GM23338 (cell line): ENCODE measurements at regions not wholly inside any gene's neighbourhood (a gene's known extent, or its start where the extent isn't known, plus 50 kb on each side); places are given as distances from the start of the nearest gene placed in this dataset.

Source experiments
- CREB1 ChIP-seq: fragments of 250-450 bp; sonication (Bioruptor Pico); IDR thresholded peaks from 2 replicates; pipeline ENCODE4 v1.5.0; 2020; ENCODE audit warnings: low read depth, mild to moderate bottlenecking, moderate library complexity
- CTCF ChIP-seq, 2 experiments: fragments of 200-600 bp in 1 of 2; sonication (generic) in 1 of 2; conservative IDR thresholded peaks; 2 replicates each; pipeline versions ENCODE4 v1.5.1 to v1.6.1; 2016 to 2017; ENCODE audit warnings: antibody characterized with exemption in 2 of 2, low read depth in 2 of 2, mild to moderate bottlenecking in 2 of 2, moderate library complexity in 1 of 2
- ETS1 ChIP-seq: IDR thresholded peaks from 2 replicates; pipeline ENCODE4 v1.6.1; 2016; ENCODE audit warnings: antibody characterized with exemption
- EZH2 ChIP-seq: fragments of 200-600 bp; sonication (generic); IDR thresholded peaks from one replicate; pipeline ENCODE4 v1.8.0; 2017; ENCODE audit warnings: antibody characterized with exemption, mild to moderate bottlenecking, low read depth; ENCODE audit not compliant: unreplicated experiment
- EZH2phosphoT487 ChIP-seq: fragments of 200-600 bp; sonication (generic); IDR thresholded peaks from one replicate; pipeline ENCODE4 v1.8.1; 2018; ENCODE audit warnings: antibody characterized with exemption; ENCODE audit not compliant: unreplicated experiment
- JUNB ChIP-seq: IDR thresholded peaks from one replicate; pipeline ENCODE4 v1.6.1; 2016; ENCODE audit warnings: antibody characterized with exemption; ENCODE audit not compliant: unreplicated experiment
- NANOG ChIP-seq: IDR thresholded peaks from 2 replicates; pipeline ENCODE4 v1.6.1; 2016; ENCODE audit warnings: antibody characterized with exemption, borderline replicate concordance
- POLR2AphosphoS5 ChIP-seq: IDR thresholded peaks from 2 replicates; pipeline ENCODE4 v1.6.1; 2016; ENCODE audit warnings: antibody characterized with exemption, low read depth
- REST ChIP-seq: IDR thresholded peaks from one replicate; pipeline ENCODE4 v1.6.1; 2018; ENCODE audit warnings: antibody characterized with exemption; ENCODE audit not compliant: unreplicated experiment
- STAT1 ChIP-seq: IDR thresholded peaks from one replicate; pipeline ENCODE4 v1.6.1; 2016; ENCODE audit warnings: antibody characterized with exemption; ENCODE audit not compliant: unreplicated experiment
- ZNF114 ChIP-seq: fragments of 250-450 bp; sonication (Bioruptor Pico); IDR thresholded peaks from 2 replicates; pipeline ENCODE4 v1.5.0; 2020; ENCODE audit warnings: mild to moderate bottlenecking, moderate library complexity
- ZNF331 ChIP-seq: fragments of 250-450 bp; sonication (Bioruptor Pico); IDR thresholded peaks from 2 replicates; pipeline ENCODE4 v1.5.0; 2020; ENCODE audit warnings: low read depth, mild to moderate bottlenecking, moderate library complexity
- ZNF462 ChIP-seq: fragments of 250-450 bp; sonication (Bioruptor Pico); IDR thresholded peaks from 2 replicates; pipeline ENCODE4 v1.5.0; 2020; ENCODE audit warnings: mild to moderate bottlenecking, moderate library complexity

- TF ChIP-seq EZH2, result no peak
- TF ChIP-seq CTCF (conservative IDR thresholded peaks at IDR 0.05; ENCODE audit: low read depth in 2 of 2), result peak; percentile 34 to 42
- no peak for TF ChIP-seq ZNF114 (CRISPR knock-in tag)
- no peak for TF ChIP-seq CREB1
- TF ChIP-seq REST, result no peak
- no peak for TF ChIP-seq POLR2AphosphoS5
- TF ChIP-seq EZH2phosphoT487, result no peak
- TF ChIP-seq NANOG, result no peak
- no peak for TF ChIP-seq ZNF331
- TF ChIP-seq JUNB, result no peak
- no peak for TF ChIP-seq ETS1
- no peak for TF ChIP-seq STAT1
- no peak for TF ChIP-seq ZNF462
These were observed 796.7 kb downstream of the RAPGEF2 start for GRCh38 chr4:159899596-159899995.
